Stimulated activated naive CD8-positive, alpha-beta T cell treated with anti-CD3 and anti-CD28 coated beads, Interleukin-15, Interleukin-2, amounts not matched to agents 100 U/mL and 50 U/mL, for 24 hours (primary cell): ENCODE measurements at regions not wholly inside any gene's neighbourhood (a gene's known extent, or its start where the extent isn't known, plus 50 kb on each side); places are given as distances from the start of the nearest gene placed in this dataset.

Experiments
- ATAC-seq: fragments of 150-1000 bp; cut with Tn5 transposase; one replicate; pipeline ENCODE4 v1.10.0; 2021
- DNase-seq: peaks from one replicate; pipeline ENCODE4 v3.0.0; 2021

- ATAC-seq (no peak), DNase-seq (no peak)
Observed at GRCh38 chr4:65120287-65120686, 550.0 kb downstream of the EPHA5 start.

- ATAC-seq (no peak), DNase-seq (no peak)
Observed at GRCh38 chr4:65102419-65102818, 567.9 kb downstream of the EPHA5 start.

- ATAC-seq = no peak
Observed at GRCh38 chr4:65096630-65097029, 573.7 kb downstream of the EPHA5 start.

DNA sequence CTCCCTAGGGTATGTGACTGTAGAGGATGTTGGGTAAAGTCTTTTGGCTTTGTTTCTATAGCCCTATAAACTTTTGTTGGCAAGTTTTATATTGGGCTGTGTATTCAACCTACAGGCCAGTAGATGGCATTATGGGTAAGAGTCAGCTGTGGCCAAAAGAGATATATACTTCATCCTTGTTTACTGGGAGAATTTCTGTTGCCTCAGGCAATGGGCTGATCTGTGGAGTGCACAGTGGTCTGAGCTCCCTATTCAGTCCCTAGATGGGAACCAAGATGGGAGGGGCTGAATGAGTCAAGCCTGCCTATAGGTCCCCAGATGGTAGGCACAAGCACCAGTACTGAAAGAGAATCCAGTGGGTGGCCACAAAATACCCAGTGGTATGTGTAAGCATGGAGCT, 580.6 kb downstream of the EPHA5 start:
- ATAC-seq (no peak), DNase-seq (no peak)

More at GRCh38 chr4:65096630-65097029, 573.7 kb downstream of the EPHA5 start:
- no peak for DNase-seq

- no peak for DNase-seq
- no peak for ATAC-seq
Observed at GRCh38 chr4:65083076-65083475, 587.2 kb downstream of the EPHA5 start.

GRCh38 chr4:65071564-65071963, 598.7 kb downstream of the EPHA5 start:
- DNase-seq (no peak), ATAC-seq (no peak)

- ATAC-seq (no peak), DNase-seq (no peak)
Observed at GRCh38 chr4:65069177-65069576, 601.1 kb downstream of the EPHA5 start.

DNA sequence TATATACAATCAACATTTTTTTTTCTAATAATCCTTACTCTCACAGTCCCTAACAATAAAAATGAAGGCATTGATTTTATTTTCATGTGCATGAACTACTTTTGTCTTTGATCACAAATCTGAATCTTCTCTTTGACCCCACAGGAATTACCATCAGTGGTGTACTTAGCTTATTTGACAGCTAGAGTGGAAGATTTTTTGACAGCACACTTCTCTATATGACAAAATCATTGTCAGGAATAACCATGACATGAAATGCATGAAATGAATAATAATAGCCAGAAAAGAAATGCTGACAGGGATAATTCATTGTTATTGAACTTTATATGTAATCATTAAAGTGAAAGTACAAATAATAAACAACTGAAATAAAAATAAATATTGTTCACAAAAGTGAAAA, 604.2 kb downstream of the EPHA5 start:
- ATAC-seq = no peak

DNA sequence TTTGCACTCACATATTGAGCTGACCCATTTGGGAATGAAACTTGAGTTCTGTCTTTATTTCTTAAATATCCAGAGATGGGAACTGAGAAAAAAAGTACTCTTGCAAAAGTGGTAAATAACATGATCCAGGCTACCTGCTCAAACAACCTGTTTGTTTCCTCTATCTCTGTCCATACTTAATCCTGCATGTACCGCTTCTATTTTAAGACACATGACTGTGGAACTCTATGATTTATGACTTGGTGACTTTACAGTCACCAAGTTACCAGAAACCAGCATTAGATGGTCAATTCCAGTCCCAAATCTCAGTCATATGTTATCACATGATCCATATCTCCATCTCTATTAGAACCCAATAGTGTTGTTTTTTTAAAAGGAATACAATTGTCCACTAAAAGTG, 606.7 kb downstream of the EPHA5 start:
- no peak for ATAC-seq

More for the DNA sequence above, 604.2 kb downstream of the EPHA5 start:
- DNase-seq = no peak

DNA sequence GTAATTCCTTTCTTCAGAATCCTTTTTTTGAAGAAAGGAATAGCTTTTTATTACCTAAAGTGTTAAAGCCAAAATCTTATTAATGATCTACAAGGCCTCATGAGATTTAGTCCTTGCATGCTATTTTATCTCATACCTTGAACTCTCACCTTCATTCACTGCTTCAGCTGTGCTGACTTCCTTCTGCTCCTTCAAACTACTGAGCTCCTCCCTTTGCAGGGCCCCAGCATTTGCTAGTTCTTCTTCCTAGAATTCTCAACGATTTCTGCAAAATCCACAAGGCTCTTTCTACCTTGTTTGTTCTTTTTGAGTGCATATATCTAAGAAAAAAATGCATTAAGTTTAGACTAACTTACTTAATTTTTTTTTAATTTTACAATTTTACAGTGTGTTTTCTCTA, 619.5 kb downstream of the EPHA5 start:
- ATAC-seq = no peak

More for the DNA sequence above, 606.7 kb downstream of the EPHA5 start:
- DNase-seq = no peak

DNA sequence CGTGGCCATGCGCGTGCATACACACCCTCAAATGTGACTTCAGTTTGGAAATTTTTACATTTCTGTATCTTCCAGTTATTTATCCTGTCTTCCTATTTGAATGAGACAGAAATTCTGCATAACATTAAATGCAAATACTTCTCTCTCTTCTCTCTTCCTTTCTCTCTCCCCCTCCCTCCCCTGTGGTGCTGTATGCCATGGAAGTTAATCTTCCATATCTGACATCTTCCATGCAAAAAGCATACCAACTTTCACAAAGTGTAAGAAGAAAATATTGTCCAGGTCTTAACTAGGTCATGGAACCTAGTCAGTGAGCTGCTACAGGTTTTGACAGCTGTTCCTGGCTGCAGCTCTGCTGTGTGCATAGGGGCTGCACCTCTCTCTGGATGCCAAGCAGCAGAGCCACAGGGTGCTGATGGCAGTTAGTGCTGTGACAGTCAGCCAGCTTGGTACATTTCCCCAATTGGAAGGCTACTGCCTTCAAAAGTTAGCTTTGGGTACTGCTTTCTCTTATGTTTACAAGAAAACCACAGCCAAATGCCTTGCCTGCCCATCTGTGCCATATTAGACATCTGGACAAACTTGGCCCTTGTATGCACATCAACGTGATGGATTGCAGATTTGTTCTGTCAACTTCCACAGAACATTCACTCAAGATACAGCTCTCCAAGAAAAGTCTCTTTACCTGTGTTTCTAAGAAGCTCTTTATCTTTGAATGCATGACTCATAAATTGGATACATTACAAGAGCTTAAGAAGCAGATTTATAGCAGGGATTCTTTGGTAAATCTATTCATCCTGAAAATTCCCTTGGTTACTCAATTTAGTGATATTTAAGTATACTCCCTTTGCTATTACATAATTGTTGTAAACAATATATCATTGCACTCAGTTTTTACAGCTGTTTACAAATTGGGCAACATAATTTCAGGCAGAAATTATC, 623.8 kb downstream of the EPHA5 start:
- no peak for DNase-seq
- no peak for ATAC-seq

More for the DNA sequence above, 619.5 kb downstream of the EPHA5 start:
- no peak for DNase-seq

GRCh38 chr4:65033899-65034298, 624.6 kb upstream of the TECRL start:
- DNase-seq = no peak

DNA sequence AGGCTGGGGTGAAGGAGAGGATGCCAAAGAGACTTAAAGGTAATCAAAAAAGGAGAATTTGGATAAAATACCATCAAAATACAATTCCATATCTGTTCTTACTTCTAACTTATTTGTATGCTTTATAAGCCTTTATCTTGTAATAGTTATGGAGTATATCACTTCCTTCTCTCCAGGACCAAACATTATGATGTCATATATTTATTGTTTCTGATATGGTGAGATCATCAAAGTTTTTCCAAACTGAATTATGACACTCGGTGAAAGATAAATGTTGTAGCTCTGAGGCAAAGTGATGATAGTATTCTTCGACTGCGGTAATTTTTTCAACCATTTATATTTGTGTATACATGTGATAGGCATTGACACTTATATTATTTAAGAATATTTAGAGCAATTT, 619.3 kb upstream of the TECRL start:
- DNase-seq (no peak), ATAC-seq (no peak)

More at GRCh38 chr4:65033899-65034298, 624.6 kb upstream of the TECRL start:
- ATAC-seq = no peak

GRCh38 chr4:65023883-65024670, 614.8 kb upstream of the TECRL start:
- DNase-seq = no peak
- no peak for ATAC-seq

DNA sequence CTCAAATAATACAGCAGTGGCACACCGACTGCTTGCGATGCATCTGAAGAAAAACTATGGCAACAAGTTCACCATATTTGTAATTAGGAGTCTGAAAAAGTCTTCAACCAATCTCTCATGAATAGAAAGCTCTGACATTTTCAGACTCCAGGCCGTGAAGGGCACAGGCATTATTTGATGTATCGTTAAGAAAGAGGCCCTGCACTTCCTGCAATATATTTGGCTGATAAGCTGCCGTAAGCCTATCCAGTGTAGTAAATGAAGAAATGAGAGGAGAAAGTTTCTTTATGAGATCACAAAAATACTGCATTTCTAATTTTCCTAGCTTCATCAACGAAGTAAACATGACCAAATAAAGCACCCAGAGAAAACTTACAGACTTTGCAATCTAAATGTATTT, 613.8 kb upstream of the TECRL start:
- ATAC-seq (no peak), DNase-seq (no peak)

GRCh38 chr4:65021737-65022136, 612.5 kb upstream of the TECRL start:
- ATAC-seq (no peak), DNase-seq (no peak)

GRCh38 chr4:65021149-65021548, 611.9 kb upstream of the TECRL start:
- ATAC-seq = no peak

GRCh38 chr4:65019775-65020174, 610.5 kb upstream of the TECRL start:
- DNase-seq = no peak
- ATAC-seq = no peak

More at GRCh38 chr4:65021149-65021548, 611.9 kb upstream of the TECRL start:
- DNase-seq = no peak

GRCh38 chr4:65018313-65018712, 609.1 kb upstream of the TECRL start:
- ATAC-seq = no peak
- DNase-seq = no peak

GRCh38 chr4:65014078-65014477, 604.8 kb upstream of the TECRL start:
- no peak for ATAC-seq
- no peak for DNase-seq

- DNase-seq (no peak), ATAC-seq (no peak)
Observed at GRCh38 chr4:65007841-65008439, 598.7 kb upstream of the TECRL start.

GRCh38 chr4:64975177-64975576, 565.9 kb upstream of the TECRL start:
- ATAC-seq (no peak), DNase-seq (no peak)

GRCh38 chr4:64969081-64969480, 559.8 kb upstream of the TECRL start:
- ATAC-seq = no peak

More at GRCh38 chr4:64969081-64969480, 559.8 kb upstream of the TECRL start:
- no peak for DNase-seq
